Upper lobe of left lung (tissue), 4 donors: ENCODE measurements at regions not wholly inside any gene's neighbourhood (a gene's known extent, or its start where the extent isn't known, plus 50 kb on each side); places are given as distances from the start of the nearest gene placed in this dataset.

Experiments
- EP300 ChIP-seq, 4 donors: sonication (generic); formaldehyde crosslinking; IDR thresholded peaks; one replicate each; pipeline ENCODE4 v1.5.1; 2017; ENCODE audit warnings: antibody characterized with exemption in 4 of 4, control low read depth in 2 of 4
- POLR2A ChIP-seq, 4 donors: fragments of 450-650 bp; IDR thresholded peaks; one replicate each; pipeline ENCODE4 v1.5.1; 2016 to 2017; ENCODE audit warnings: antibody characterized with exemption in 4 of 4, mild to moderate bottlenecking in 2 of 4
- POLR2AphosphoS5 ChIP-seq, 2 donors: sonication (generic); formaldehyde crosslinking; IDR thresholded peaks; one replicate each; pipeline ENCODE4 v1.5.1; 2017; ENCODE audit warnings: antibody characterized with exemption in 2 of 2
- TF ChIP-seq, protein P1 (sequence below), 6 experiments: fragments of 450-650 bp in 4 of 6; fragments of 200-600 bp in 2 of 6; sonication (generic) in 2 of 6; IDR thresholded peaks; one replicate each; pipeline ENCODE4 v1.5.1; 2016 to 2019; ENCODE audit warnings: antibody characterized with exemption in 6 of 6

DNA sequence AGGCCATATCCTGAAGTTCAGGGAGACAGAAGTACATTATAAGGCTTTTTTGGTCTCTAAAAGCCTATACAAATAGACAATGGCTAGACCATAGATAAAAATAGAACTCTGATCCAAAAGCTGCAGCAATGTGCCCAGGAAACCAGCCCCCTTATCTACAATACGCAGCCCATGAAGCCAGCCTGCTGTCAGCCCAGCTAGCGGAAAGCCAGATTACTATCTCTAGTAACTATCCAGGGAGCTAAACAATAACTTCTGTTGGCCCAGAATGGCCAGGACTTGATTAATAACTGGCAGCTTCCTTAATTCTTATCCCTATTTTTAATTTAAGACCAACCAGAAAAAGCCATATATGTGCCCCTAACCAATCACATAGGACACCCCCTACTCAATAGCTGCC, 160.4 kb upstream of the SMLR1 start:
- TF ChIP-seq, protein P1, sequence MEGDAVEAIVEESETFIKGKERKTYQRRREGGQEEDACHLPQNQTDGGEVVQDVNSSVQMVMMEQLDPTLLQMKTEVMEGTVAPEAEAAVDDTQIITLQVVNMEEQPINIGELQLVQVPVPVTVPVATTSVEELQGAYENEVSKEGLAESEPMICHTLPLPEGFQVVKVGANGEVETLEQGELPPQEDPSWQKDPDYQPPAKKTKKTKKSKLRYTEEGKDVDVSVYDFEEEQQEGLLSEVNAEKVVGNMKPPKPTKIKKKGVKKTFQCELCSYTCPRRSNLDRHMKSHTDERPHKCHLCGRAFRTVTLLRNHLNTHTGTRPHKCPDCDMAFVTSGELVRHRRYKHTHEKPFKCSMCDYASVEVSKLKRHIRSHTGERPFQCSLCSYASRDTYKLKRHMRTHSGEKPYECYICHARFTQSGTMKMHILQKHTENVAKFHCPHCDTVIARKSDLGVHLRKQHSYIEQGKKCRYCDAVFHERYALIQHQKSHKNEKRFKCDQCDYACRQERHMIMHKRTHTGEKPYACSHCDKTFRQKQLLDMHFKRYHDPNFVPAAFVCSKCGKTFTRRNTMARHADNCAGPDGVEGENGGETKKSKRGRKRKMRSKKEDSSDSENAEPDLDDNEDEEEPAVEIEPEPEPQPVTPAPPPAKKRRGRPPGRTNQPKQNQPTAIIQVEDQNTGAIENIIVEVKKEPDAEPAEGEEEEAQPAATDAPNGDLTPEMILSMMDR (IDR thresholded peaks at IDR 0.05): no peak
- TF ChIP-seq POLR2AphosphoS5 (IDR thresholded peaks at IDR 0.05): no peak
- no peak for TF ChIP-seq EP300 (IDR thresholded peaks at IDR 0.05)
- no peak for TF ChIP-seq POLR2A (IDR thresholded peaks at IDR 0.05)
